Muscle layer of duodenum (tissue), 2 donors: ENCODE measurements at regions not wholly inside any gene's neighbourhood (a gene's known extent, or its start where the extent isn't known, plus 50 kb on each side); places are given as distances from the start of the nearest gene placed in this dataset.
"Not testable (repeated sequence)": the region's sequence is repeated elsewhere in the genome, so short reads cannot be mapped to it uniquely, and the experiment has no call there.

Experiments used
- H3K27ac ChIP-seq: one replicate; pipeline ENCODE4 v1.7.0; 2013; ENCODE audit warnings: mild to moderate bottlenecking, low read length
- H3K27me3 ChIP-seq: one replicate; pipeline ENCODE4 v1.7.0; 2013; ENCODE audit warnings: low read depth, mild to moderate bottlenecking, control low read depth, low read length
- H3K36me3 ChIP-seq, 2 donors: one replicate each; pipeline ENCODE4 v1.7.0; 2013; ENCODE audit warnings: low read length in 2 of 2, control low read depth in 1 of 2, mild to moderate bottlenecking in 1 of 2; ENCODE audit not compliant: insufficient read depth in 2 of 2, control insufficient read depth in 1 of 2
- H3K4me1 ChIP-seq, 2 donors: one replicate each; pipeline ENCODE4 v1.7.0; 2013; ENCODE audit warnings: low read length in 2 of 2, mild to moderate bottlenecking in 2 of 2, control low read depth in 1 of 2, moderate library complexity in 1 of 2; ENCODE audit not compliant: insufficient read depth in 2 of 2, control insufficient read depth in 1 of 2
- H3K4me3 ChIP-seq, 2 donors: one replicate each; pipeline ENCODE4 v1.7.0; 2013; ENCODE audit warnings: low read length in 2 of 2, low read depth in 1 of 2, mild to moderate bottlenecking in 1 of 2
- H3K9me3 ChIP-seq, 2 donors: one replicate each; pipeline ENCODE4 v1.7.0; 2013; ENCODE audit warnings: low read length in 2 of 2, control low read depth in 1 of 2, mild to moderate bottlenecking in 1 of 2; ENCODE audit not compliant: control insufficient read depth in 1 of 2
- donor health status: healthy.

DNA sequence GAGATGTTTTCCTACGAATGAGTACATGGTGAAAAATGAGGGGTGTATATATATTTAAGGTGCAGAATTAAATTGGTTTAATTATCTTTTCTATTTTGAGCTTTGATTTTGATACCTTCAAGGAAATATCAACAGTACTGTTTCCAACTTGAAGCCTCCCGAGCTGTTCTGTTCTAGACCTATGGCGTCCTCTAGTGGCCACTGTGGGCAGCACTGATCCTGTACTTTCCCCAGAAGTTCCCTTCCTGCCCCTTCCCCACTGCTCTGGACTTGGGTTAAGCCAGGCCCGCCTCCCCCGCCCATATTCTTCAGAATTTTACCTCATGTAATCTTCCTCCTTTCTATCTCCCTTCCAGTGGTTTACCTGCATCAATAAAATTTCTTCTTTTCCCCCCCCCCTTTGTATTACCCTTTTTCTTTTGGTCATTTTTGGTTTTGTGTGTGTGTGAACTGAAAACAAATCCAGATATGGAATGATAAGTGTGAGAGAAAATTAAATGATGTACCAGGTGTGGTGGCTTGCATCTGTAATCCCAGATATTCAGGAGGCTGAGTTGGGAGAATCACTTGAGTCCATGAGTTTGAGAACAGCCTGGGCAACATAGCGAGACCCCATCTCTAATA, 1643.5 kb downstream of the TP53TG3F start:
- H3K27me3 ChIP-seq = no peaks in the 10 kb centered on the region
- H3K9me3 ChIP-seq = peaks cover 4% of the 10 kb centered on the region in 2 donors
- no peaks in the 10 kb centered on the region for H3K4me1 ChIP-seq
- no peak overlapping the region for H3K27ac ChIP-seq
- no peaks in the 10 kb centered on the region for H3K36me3 ChIP-seq
- no peak overlapping the region for H3K4me3 ChIP-seq

- not testable (repeated sequence) for H3K9me3 ChIP-seq, H3K4me3 ChIP-seq, H3K36me3 ChIP-seq, H3K27me3 ChIP-seq, H3K27ac ChIP-seq, H3K4me1 ChIP-seq
Measured at GRCh38 chr16:35111772-35112171, 1652.4 kb downstream of the TP53TG3F start.

- no peaks in the 10 kb centered on the region for H3K27me3 ChIP-seq
- H3K4me1 ChIP-seq = no peaks in the 10 kb centered on the region
- no peaks in the 10 kb centered on the region for H3K36me3 ChIP-seq
- H3K27ac ChIP-seq = no peak overlapping the region
- H3K9me3 ChIP-seq = no peaks in the 10 kb centered on the region
- H3K4me3 ChIP-seq = no peak overlapping the region
Measured at GRCh38 chr16:35131429-35131828, 1672.0 kb downstream of the TP53TG3F start.

DNA sequence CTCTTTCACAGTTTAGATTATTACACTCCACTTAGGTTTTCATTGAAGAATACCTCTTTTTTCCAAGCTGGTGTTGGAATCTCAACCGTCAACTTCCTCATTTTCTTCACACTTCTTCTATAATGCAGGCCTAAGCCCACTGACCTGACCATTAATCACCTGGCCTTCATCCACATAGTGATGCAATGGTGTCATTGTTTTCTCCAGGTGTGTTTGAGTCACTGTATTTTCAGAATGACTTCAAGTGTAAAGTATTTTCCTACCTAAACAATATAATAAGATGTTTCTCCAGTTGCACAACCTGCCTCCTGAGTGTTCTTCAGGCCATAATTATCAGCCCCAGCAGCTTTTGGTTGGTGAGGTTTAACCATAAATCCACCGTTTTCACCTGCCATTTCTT, 1675.1 kb downstream of the TP53TG3F start:
- Histone ChIP-seq H3K27ac (no peak overlapping the region), H3K9me3 (no peaks in the 10 kb centered on the region), H3K36me3 (no peaks in the 10 kb centered on the region), H3K4me3 (no peak overlapping the region), H3K4me1 (no peaks in the 10 kb centered on the region), H3K27me3 (no peaks in the 10 kb centered on the region)

DNA sequence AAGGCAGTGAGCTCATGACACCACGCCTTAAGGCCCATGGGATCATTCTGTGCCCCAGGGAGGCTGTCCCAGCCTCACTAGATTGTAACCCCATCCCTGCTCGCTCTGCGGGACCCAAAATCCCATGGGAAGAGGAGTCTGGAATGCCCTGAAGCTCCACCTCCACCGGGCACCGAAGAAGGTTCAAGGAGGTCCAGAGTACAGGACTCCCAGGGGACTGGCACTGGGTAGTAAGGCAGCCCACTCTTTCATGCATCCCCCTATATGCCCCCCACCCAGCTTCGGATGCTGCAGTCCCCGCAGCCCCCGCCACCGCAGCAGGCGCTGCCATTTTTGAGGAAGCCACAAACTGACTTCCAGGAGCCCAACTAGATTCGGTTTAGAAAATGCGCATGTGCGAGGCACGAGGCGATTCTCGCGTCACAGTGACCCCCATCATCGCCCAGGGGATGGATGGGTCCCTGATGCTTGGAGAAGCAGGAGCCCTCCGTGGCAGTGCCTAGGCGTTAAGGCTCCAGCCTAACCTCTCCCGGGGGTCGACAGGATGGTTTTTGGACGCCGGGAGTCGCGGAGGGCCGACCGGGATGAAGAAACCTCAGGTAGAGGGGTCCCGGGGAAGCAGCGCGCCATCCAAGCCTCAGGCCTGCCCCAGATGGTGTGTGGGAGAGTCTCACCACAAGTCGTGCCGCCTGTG, 1681.0 kb downstream of the TP53TG3F start:
- no peak overlapping the region for H3K4me3 ChIP-seq
- H3K27me3 ChIP-seq = no peaks in the 10 kb centered on the region
- H3K4me1 ChIP-seq = no peaks in the 10 kb centered on the region
- peaks cover 6 to 19% of the 10 kb centered on the region in 2 donors for H3K9me3 ChIP-seq
- H3K27ac ChIP-seq = no peak overlapping the region
- no peaks in the 10 kb centered on the region for H3K36me3 ChIP-seq

DNA sequence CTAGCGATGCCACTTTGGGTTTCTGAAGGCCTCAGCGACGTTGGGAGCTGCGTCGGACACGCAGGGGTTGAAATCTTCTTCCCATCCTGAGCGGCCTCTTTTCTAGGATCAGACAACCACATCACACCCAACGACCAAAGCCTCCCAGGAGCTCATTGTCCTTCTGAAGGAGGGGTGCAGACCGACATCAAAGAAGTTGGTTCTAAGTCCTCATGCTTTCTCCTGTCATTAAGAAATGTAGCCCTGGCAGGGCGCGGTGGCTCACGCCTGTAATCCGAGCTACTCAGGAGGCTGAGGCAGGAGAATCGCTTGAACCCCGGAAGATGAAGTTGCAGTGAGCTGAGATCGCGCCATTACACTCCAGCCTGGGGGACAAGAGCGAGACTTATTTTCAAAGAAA, 1681.9 kb downstream of the TP53TG3F start:
- no peaks in the 10 kb centered on the region for H3K27me3 ChIP-seq
- peaks cover 6 to 19% of the 10 kb centered on the region in 2 donors for H3K9me3 ChIP-seq
- no peaks in the 10 kb centered on the region for H3K4me1 ChIP-seq
- H3K4me3 ChIP-seq = no peak overlapping the region
- no peak overlapping the region for H3K27ac ChIP-seq
- H3K36me3 ChIP-seq = no peaks in the 10 kb centered on the region

- H3K4me3 ChIP-seq = no peak overlapping the region
- no peaks in the 10 kb centered on the region for H3K36me3 ChIP-seq
- H3K27ac ChIP-seq = no peak overlapping the region
- H3K4me1 ChIP-seq = no peaks in the 10 kb centered on the region
- peaks cover 6 to 22% of the 10 kb centered on the region in 2 donors for H3K9me3 ChIP-seq
- no peaks in the 10 kb centered on the region for H3K27me3 ChIP-seq
Measured at GRCh38 chr16:35142147-35142808, 1682.9 kb downstream of the TP53TG3F start.

DNA sequence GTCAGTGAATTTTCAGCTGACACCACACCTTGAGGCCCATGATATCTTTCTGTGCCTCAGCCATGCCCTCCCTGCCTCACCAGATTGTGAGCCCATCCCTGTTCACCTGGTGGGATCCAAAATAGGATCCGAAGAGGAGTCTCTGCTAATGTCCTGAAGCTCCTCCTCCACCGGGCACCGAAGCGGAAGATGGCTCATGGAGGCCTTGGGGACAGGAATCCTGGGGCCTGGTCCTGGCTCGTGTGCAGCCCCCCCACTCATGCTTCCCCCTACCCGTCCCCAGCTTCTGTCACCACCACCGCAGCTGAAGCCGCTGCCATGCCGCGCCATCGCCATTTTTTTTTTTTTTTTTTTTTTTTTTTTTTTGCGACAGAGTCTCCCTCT, 1683.4 kb downstream of the TP53TG3F start:
- no peaks in the 10 kb centered on the region for H3K4me1 ChIP-seq
- H3K4me3 ChIP-seq = no peak overlapping the region
- no peak overlapping the region for H3K27ac ChIP-seq
- H3K27me3 ChIP-seq = no peaks in the 10 kb centered on the region
- H3K9me3 ChIP-seq = peaks cover 6 to 27% of the 10 kb centered on the region in 2 donors
- no peaks in the 10 kb centered on the region for H3K36me3 ChIP-seq

DNA sequence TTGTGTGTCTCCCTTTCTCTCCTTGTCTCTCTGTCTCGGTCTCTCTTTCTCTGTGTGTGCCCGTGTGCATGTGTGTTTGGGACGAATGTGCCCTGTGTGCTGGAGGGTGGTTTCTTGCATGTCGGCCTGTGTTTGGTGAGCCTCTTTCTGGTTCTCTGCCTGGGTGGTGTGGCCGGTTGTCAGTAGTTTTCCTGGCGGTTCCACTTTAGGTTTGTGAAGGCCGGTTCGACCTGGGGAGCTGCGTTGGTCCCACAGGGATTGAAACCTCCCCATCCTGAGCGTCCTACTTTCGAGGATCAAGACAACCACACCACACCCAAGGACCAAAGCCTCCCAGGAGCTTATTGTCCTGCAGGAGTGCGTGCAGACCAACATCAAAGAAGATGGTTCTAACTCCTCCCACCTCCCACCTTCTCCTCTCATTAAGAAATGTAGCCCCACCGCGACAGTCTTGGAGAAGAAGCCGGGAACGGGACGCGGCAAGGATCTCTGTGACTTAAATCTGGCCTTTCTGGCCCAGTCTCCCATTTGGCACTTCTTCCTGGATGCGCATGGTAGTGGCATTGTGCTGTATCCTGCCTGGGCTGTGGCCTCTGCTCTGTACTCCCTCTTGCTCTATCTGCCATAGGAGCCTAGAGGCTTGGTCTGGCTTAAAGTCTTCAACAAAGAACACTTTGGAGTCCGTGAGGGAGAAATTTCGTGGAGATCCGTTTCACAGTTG, 1685.0 kb downstream of the TP53TG3F start:
- no peak overlapping the region for H3K27ac ChIP-seq
- H3K36me3 ChIP-seq = no peaks in the 10 kb centered on the region
- no peak overlapping the region for H3K4me3 ChIP-seq
- H3K4me1 ChIP-seq = no peaks in the 10 kb centered on the region
- peaks cover 6 to 36% of the 10 kb centered on the region in 2 donors for H3K9me3 ChIP-seq
- H3K27me3 ChIP-seq = no peaks in the 10 kb centered on the region

GRCh38 chr16:35146031-35146710, 1686.8 kb downstream of the TP53TG3F start:
- Histone ChIP-seq H3K9me3 (peaks cover 6 to 33% of the 10 kb centered on the region in 2 donors), H3K27me3 (no peaks in the 10 kb centered on the region), H3K4me3 (no peak overlapping the region), H3K4me1 (no peaks in the 10 kb centered on the region), H3K27ac (no peak overlapping the region), H3K36me3 (no peaks in the 10 kb centered on the region)
